ENCODE measurements at regions not wholly inside any gene's neighbourhood (a gene's known extent, or its start where the extent isn't known, plus 50 kb on each side); places are given as distances from the start of the nearest gene placed in this dataset.
"Not testable (repeated sequence)": the region's sequence is repeated elsewhere in the genome, so short reads cannot be mapped to it uniquely, and the experiment has no call there.

DNA sequence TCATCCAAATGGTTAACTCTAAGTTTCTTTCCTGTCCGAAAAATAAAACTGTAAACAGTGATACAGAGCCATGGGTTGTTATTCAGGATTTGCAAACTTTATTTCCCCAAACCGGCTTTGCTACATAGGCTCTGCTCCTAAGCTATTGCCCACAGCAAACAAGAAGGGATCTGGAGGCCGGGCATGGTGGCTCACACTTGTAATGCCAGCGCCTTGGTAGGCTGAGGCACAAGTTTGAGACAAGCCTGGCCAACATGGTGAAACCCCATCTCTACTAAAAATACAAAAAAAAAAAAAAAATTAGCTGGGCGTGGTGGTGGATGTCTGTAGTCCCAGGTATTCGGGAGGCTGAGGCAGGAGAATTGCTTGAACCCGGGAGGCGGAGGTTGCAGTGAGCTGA is 60.6 kb upstream of the PMEPA1 start:
- H3K4me1 Mint-ChIP-seq (ENCODE audit: low read depth); H3K27me3 Mint-ChIP-seq: not testable (repeated sequence)

DNA sequence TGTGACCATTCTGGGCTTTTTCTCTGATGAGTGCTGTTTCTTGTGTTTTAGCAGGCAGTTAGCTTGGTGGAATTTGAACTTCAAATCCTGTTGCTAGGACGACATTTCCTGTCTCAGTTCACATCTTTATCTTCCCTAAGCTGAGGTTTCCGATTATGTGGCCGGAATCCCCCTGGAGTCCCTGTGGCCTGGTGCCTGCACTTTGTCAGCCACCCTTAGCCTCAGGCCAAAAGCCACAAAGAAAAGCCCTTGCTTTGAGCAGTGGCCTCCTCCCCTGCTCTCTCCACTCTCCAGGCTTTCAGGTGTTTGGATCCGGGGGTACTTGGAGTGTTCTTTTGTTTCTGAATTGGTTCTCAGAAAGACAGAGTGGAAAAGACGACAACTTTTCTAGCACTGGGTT is 59.9 kb upstream of the PMEPA1 start:
- no peaks in the 10 kb centered on the region for H3K4me1 Mint-ChIP-seq (ENCODE audit: low read depth)
- H3K36me3 Mint-ChIP-seq (ENCODE audit: low read depth), result no peaks in the 10 kb centered on the region
- no peak overlapping the region for H3K4me3 Mint-ChIP-seq
- H3K27me3 Mint-ChIP-seq, result no peaks in the 10 kb centered on the region
- H3K9me3 Mint-ChIP-seq, result no peaks in the 10 kb centered on the region
- H3K27ac Mint-ChIP-seq, result no peak overlapping the region

More for the DNA sequence above, 60.6 kb upstream of the PMEPA1 start:
- not testable (repeated sequence) for H3K9me3 Mint-ChIP-seq; H3K27ac Mint-ChIP-seq; H3K4me3 Mint-ChIP-seq; H3K36me3 Mint-ChIP-seq (ENCODE audit: low read depth)

DNA sequence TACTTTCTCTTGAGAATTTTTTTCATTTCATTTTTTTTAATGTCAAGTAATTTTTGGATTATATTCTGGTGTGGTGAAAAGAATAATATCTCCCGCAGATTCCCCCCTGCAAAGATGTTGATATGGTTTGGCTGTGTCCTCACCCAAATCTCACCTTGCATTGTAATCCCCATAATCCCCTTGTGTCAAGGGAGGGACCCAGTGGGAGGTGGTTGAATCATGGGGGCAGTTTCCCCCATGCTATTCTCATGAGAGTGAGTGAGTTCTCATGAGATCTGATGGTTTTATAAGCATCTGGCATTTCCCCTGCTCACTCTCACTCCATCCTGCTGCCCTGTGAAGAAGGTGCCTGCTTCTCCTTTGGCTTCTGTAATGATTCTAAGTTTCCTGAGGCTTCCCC is 58.7 kb upstream of the PMEPA1 start:
- Mint-ChIP-seq H3K9me3 (no peaks in the 10 kb centered on the region), H3K27ac (no peak overlapping the region), H3K36me3 (ENCODE audit: low read depth) (no peaks in the 10 kb centered on the region), H3K4me1 (ENCODE audit: low read depth) (no peaks in the 10 kb centered on the region), H3K4me3 (no peak overlapping the region), H3K27me3 (peaks cover 3% of the 10 kb centered on the region)

DNA sequence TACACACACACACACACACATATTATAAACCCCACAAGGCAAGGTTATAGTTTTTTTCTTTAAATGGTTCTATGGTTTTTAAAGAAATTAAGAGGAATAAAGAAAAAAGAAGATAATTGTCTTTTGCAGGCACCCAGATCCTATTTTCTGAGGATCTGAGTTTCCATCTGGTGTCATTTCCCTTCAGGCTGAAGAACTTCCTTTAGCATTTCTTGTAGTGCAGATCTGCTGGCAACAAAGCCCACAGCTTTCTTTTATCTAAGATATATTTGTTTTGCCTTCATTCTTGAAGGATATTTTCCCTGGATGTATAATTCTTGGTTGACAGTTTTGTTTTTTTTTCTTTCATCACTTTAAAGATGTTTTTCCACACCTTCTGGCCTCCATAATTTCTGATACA is 57.6 kb upstream of the PMEPA1 start:
- H3K36me3 Mint-ChIP-seq (ENCODE audit: low read depth), result no peaks in the 10 kb centered on the region
- no peaks in the 10 kb centered on the region for H3K4me1 Mint-ChIP-seq (ENCODE audit: low read depth)
- no peak overlapping the region for H3K4me3 Mint-ChIP-seq
- no peak overlapping the region for H3K27ac Mint-ChIP-seq
- peaks cover 3% of the 10 kb centered on the region for H3K27me3 Mint-ChIP-seq
- no peaks in the 10 kb centered on the region for H3K9me3 Mint-ChIP-seq

DNA sequence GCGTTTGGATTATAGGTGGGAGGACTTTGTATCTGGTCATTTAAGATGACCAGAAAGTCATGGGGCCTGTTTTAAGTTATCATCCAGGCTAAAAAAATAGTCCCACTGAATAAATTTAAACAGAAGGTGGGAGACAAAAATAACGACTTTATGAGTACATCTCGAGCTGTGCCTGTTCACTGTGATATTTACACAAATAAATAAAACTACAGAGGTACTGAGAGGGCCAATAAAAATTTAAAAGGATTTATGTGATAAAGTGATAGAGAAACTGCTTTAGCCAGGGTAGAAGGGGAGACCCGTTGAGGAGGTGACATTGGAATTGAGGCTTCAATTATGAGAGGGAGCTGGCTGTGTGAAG is 53.4 kb upstream of the PMEPA1 start:
- no peak overlapping the region for H3K27ac Mint-ChIP-seq
- H3K27me3 Mint-ChIP-seq, result peaks cover 13% of the 10 kb centered on the region
- H3K4me3 Mint-ChIP-seq, result no peak overlapping the region
- H3K9me3 Mint-ChIP-seq, result no peaks in the 10 kb centered on the region
- no peaks in the 10 kb centered on the region for H3K36me3 Mint-ChIP-seq (ENCODE audit: low read depth)
- H3K4me1 Mint-ChIP-seq (ENCODE audit: low read depth), result no peaks in the 10 kb centered on the region

DNA sequence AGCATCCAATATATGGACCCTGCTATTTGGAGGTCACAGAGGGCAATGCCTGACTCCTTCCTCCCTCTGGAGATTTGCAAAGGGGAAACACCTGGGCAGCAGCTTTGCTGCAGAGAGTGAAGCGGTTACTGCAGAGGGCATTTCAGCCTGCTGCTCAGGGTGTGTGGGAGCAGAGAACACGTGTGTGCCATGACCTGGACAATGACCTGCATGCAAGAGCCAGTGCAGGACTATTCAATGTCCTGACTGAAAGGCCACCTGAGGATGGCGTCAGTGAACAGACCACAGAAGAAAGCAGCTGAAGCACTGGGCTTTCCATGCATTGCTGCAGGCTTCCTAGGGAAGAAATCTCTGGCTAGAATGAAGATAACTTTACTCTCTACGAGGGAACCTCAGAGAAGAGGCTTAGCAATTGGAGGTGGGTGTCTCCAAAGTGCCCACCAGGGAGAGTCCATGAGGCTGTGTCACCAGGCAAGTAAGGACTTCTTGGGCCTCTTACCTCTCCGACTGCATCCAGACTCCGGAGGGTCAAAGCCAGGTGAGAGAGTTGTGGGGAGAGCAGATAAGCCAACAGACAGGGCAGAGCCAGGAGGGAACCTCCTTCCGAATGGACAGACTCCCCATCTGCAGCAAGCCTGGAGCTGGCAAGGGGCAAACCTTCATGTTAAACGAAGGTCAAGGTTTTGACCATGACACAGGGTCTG is 52.9 kb upstream of the PMEPA1 start:
- Mint-ChIP-seq H3K9me3 (no peaks in the 10 kb centered on the region), H3K27ac (no peak overlapping the region), H3K36me3 (ENCODE audit: low read depth) (no peaks in the 10 kb centered on the region), H3K4me3 (no peak overlapping the region), H3K27me3 (peaks cover 13% of the 10 kb centered on the region), H3K4me1 (ENCODE audit: low read depth) (no peaks in the 10 kb centered on the region)

DNA sequence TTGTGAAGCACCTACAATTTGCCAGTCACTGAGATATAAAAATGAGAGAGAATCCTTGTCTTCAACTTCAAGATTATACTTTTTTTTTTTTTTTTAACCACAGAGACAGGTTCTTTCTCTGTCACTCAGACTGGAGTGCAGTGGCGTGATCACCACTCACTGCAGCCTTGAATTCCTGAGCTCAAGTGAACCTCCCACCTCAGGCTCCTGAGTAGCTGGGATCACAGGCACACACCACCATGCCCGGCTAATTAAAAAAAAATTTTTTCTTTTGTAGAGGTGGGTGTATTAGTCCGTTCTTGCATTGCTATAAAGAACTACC is 51.6 kb upstream of the PMEPA1 start:
- Mint-ChIP-seq H3K27me3 (peaks cover 13% of the 10 kb centered on the region), H3K4me3 (no peak overlapping the region), H3K4me1 (ENCODE audit: low read depth) (no peaks in the 10 kb centered on the region), H3K36me3 (ENCODE audit: low read depth) (no peaks in the 10 kb centered on the region), H3K9me3 (no peaks in the 10 kb centered on the region), H3K27ac (no peak overlapping the region)

DNA sequence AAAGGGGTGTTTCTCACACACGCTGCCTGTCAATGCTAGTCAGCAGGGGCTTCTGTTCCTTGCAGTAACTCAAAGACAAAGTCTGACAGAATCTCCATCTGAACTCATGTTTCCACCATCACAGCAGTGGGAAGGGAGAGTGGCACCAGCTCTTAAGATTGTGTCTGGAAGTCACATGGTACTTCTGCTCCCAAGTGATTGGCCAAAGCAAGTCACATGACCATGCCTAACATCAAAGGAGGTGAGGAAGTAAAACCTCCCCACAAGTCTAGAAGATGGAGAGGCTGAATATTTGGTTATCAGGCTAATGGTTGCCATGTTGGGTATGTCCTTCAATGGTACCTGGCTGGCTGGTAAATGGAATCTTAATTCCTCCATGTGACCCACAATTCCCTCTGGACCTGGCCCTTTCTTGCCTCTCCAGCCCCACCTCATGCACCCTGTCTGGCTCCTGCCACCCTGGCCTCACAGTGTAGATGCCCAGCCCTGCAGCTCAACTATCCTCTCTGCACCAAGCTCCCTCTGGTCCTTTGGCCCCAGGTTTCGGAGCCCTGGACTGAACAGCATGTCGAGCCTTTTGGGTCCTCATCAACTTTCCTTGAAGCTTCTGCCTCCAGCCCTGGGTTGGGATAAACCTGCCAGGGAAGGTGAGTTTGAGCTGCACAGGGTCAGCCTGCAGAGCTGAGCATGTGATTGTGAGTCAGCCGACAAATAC is 51.0 kb upstream of the PMEPA1 start:
- Mint-ChIP-seq H3K9me3 (no peaks in the 10 kb centered on the region), H3K27ac (no peak overlapping the region), H3K36me3 (ENCODE audit: low read depth) (no peaks in the 10 kb centered on the region), H3K27me3 (peaks cover 15% of the 10 kb centered on the region), H3K4me1 (ENCODE audit: low read depth) (no peaks in the 10 kb centered on the region), H3K4me3 (no peak overlapping the region)

DNA sequence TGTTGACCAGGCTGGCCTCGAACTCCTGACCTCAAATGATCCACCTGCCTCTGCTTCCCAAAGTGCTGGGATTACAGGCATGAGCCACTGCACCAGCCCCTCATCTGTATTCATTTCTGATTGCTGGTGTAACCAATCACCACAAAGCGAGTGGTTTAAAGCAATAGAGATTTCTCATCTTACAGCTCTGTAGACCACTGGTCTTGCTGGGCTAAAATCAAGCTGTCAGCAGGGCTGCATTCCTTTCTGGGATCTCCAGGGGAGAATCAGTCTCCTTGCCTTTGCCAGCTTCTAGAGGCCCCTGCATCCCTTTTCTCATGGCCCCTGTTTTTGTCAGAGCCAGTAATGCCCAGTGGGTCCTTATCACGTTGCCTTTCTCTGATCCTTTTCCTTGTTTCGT is 49.9 kb upstream of the PMEPA1 start:
- Mint-ChIP-seq H3K27me3 (peaks cover 21% of the 10 kb centered on the region), H3K9me3 (no peaks in the 10 kb centered on the region), H3K27ac (no peak overlapping the region), H3K4me1 (ENCODE audit: low read depth) (no peaks in the 10 kb centered on the region), H3K4me3 (no peak overlapping the region), H3K36me3 (ENCODE audit: low read depth) (no peaks in the 10 kb centered on the region)
